HG03103 (cell line): ENCODE measurements at regions not wholly inside any gene's neighbourhood (a gene's known extent, or its start where the extent isn't known, plus 50 kb on each side); places are given as distances from the start of the nearest gene placed in this dataset.

ENCODE experiments used
- ATAC-seq: cut with Tn5 transposase; IDR thresholded peaks from one replicate; pipeline ENCODE4 v1.9.1; 2021; ENCODE audit warnings: low read depth; ENCODE audit not compliant: unreplicated experiment

DNA sequence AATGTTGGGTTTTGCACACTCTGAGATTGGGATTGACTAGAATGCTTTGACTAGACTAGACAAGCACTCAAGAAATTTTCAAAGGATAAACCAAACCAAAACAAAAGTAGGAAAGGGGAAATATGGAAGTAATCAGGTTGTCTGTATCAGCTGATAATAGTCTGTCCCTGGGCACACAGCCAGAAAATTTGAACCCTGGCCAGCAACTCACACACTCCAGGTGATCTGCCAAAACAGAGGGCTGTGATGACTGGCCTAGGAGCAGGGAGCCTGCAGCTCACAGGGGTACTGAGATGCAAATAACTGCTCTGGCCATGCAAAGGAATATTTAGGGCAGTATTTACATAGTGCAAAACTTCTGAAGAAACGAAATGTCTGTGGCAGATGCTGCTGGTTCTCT, 112.3 kb upstream of the SMIM23 start:
- ATAC-seq = no peak

GRCh38 chr5:171673840-171674239, 111.8 kb upstream of the SMIM23 start:
- ATAC-seq = no peak

DNA sequence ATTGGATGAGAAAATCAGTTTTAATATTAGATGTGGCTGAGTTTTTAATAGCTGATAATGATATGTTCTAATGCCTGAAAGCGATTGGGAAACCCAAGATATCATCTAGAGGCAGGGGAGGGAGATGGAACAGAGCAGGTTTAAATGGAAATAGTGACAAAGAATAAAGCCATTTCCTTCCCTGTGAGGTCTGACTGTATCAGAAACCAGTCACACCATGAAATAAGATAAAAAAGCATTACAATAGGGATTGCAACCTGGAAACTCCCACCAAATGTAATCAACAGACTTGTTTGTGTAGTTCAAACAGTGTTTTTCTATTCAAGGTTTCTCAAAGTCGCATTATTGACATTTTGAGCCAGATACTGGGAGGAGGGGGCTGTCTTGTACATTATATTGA, 110.1 kb upstream of the SMIM23 start:
- no peak for ATAC-seq

DNA sequence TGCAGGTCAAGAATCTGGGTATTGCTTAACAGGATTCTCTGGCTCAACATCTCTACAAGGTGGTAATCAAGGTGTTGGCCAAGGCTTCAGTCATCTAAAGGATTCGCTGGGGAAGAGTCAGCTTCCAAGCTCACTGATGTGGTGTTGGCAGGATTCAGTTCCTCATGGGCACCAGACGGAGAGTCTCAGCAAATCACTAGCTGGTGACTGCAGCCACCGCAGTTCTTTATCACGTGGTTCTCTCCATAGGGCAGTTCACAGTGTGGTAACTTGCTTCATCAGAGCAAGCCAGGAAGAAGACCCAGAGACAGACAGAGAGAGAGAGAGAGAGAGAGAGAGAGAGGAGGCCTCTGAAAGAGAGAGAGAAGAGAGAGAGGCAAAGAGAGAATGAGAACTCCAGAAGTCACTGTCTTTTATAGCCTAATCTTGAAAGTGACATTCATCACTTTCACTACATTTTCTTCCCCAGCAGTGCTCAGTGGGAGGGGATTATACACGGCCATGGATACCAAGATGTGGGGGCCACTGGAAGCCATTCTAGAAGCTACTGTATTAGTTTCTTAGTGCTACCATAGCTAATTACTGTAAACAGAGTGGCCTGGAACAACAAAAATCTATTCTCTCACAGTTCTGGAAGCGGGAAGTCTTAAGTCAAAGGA, 109.2 kb upstream of the SMIM23 start:
- no peak for ATAC-seq

- no peak for ATAC-seq
These were observed 107.0 kb upstream of the SMIM23 start for GRCh38 chr5:171678646-171679045.

GRCh38 chr5:171680485-171680884, 105.1 kb upstream of the SMIM23 start:
- ATAC-seq = no peak

DNA sequence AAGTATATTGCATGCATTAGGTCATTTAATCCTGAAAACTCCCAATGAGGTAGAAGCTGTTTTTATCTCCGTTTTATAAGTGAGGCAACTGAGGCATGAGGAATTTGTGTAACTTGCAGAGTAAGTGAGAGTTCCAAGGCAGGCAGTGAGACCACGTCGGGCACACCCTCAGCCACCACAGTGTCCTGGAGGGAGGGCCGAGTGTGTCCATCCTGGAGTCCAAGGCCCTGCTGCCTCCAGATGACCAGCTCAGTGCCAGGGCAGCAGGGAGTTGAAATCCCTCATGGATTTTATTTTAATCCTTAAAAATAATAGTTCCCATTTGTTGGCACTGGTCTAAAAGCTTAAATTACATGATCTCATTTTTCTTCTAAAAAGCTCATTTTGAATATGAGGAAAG, 104.6 kb upstream of the SMIM23 start:
- no peak for ATAC-seq

- ATAC-seq = no peak
These were observed 103.9 kb upstream of the SMIM23 start for GRCh38 chr5:171681677-171682076.

DNA sequence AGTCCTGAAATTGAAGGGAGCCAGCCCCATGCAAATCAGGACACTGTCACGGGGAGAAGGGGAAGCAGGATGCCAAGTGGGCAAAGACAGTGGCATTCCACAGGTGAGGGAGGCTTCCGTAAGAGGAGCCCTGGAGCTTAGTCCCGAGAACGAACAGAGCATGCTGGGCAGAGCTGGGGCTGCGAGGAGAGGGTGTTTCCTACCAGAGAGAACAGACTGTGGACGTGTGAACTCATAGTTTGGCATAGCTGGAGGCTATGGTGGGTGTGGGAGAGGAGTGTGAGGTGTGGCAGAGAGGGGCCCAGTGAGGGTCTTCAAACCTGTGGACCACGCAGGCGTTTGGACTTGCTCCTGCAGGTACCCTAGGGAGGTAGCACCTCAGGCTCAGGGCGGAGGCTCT, 102.8 kb upstream of the SMIM23 start:
- ATAC-seq = no peak

GRCh38 chr5:171684169-171684568, 101.4 kb upstream of the SMIM23 start:
- ATAC-seq = no peak

- no peak for ATAC-seq
These were observed 96.7 kb upstream of the SMIM23 start for GRCh38 chr5:171688696-171689495.

- ATAC-seq = no peak
These were observed 95.7 kb upstream of the SMIM23 start for GRCh38 chr5:171689853-171690417.

DNA sequence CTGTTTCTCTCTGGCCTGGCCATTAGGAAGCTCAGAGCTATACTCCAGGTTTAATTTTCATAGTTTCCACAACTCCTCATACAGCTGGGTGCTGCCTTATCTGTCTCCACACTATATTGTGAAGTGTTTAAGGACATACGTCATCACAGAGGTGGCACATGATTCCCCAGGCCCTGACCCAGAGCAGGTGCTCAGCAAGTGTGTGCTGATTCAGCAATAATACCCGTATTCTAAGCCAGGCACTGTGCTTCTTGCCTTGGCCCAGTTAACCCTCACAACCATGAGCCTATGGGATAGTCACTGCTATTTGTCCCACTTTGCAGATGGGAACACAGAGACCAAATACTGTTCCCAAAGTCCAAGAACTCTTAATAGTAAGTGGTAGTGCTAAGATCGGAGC, 93.5 kb upstream of the SMIM23 start:
- no peak for ATAC-seq

DNA sequence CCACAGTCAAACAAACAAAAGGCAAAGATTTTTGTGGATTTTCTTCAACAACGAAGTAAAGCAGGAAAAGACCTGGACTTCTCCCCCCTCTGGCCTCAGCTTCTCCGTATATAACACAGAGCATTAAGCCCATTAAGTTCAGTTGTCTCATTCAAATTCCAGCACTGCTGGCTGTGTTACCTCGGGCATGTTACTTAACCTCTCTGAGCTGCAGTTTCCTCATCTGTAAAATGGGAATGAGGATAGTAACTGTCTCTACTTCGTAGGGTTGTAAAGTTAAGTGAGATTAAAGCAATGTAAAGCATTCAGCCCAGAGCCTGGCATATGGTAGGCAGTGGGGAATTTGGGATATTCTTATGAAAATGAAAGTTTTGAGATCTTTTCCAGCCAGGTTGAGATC, 92.7 kb upstream of the SMIM23 start:
- ATAC-seq = no peak

DNA sequence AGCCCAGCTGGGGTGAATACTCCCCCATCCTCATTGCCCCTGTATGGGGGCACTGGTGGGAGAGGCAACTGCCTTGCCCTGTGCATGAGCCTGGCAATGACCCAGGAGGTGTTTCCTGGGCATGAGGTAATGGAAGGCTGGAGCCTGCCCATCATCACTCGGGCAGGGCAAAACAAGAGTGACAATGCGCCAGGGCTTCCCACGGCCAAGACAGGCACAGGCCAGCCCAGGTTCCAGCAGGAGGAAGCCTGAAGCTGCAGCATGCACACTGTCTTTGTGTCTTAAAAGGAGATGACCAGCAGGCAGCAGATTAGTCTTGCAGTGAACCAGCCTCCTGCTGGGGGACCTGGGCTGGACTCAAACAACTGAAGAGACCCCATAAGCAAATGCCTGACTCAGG, 92.2 kb upstream of the SMIM23 start:
- no peak for ATAC-seq

- ATAC-seq = no peak
These were observed 89.8 kb upstream of the SMIM23 start for GRCh38 chr5:171695804-171696203.

DNA sequence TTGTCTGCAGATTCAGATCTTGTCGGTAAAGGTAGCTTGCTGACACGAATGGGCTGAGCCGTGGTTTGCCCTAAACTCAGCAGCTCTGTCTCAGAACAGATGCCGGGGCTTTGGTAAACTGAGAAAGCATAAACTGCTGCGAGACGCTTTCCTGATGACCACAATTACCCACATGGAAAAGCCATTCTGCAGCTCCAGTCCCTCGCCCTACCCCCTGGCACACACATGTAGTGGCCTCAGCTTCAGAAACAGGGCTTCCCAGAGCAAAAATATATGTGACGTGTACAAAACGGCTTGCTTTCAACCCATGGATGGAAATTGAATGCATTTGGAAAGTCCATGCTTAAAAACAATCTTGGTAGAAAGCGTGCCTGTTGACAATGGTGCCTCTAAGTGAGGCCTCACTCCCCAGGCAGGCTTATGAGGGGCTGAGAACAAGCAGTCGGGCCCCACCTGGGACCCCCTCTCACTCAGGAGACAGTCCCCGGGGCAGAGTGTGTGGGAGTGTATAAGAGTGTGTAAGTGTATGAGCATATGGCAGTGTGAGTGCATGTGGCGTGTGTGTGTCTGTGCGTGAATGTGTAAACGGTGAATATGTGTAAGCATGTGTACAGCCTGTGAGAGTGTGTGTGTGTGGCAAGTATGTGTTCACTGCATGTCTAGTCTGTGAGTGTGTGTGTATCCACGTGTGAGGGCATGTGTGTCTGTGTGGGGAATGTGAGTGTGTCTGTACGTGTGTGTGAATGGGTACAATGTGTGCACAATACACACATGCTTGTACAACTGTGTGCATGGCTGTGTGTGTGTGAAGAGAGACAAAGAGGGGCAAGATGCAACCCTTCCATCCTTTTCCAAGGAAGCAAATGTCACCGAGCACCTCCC, 88.2 kb upstream of the SMIM23 start:
- no peak for ATAC-seq

DNA sequence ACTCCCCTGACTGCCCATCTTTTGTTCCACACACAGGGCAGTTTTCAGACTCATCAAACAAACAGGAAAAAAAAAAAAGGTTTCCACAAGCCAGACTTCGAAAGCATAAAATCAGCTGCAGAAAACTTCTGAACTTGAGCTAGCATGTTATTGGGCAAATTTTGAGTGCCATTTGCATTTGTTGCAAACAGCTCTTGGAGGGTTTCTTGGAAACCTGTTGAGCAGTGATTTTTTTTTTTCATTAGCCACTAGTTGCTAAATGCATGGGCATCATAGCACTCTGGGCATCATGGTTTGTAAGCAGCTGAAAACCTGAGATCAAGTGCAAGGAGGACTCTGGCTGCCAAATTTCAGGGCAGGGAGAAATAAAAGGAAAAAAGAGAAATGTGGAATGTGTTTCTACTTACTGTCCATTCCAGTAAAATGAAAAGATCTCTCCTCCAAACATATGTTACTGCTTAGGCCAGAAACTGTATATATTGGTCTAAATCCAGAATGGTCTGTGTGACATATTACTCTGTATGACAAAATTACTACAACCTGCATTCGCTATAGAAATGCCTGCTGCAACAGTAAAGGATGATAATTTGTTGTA, 85.2 kb upstream of the SMIM23 start:
- no peak for ATAC-seq

DNA sequence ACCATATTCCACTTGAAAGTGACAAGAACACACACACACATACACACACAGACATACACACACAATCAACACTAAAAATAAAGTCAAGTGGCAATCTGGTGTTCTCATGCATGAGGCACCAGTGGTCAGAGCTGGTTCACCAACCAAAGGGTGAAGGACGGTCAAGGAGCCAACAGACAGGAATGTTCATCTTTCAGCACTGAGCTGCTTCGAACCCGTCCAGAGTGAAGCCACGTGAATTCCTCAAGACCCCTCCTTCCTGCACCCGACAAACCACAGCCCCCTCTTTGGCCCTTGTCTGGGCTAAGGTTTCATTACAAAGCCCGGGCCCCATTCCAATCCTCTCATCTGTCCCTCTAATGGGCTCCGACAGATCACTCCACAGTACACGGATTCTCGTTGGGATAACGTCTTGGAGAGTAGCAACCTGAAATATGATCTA, 84.5 kb upstream of the SMIM23 start:
- ATAC-seq = no peak

GRCh38 chr5:171702135-171702770, 83.4 kb upstream of the SMIM23 start:
- no peak for ATAC-seq
